ENCODE measurements at regions not wholly inside any gene's neighbourhood (a gene's known extent, or its start where the extent isn't known, plus 50 kb on each side); places are given as distances from the start of the nearest gene placed in this dataset.

GRCh38 chr5:136820848-136821247 lies 455.5 kb upstream of the TRPC7 start (continued):
- TF ChIP-seq CHD7 (IDR thresholded peaks at IDR 0.05; ENCODE audit: insufficient replicate concordance, low read length) (no peak), NANOG (IDR thresholded peaks at IDR 0.05; ENCODE audit: insufficient read depth, low read depth, low read length, poor library complexity, severe bottlenecking) (no peak), EGR1 (IDR thresholded peaks at IDR 0.05; ENCODE audit: borderline replicate concordance, low read depth, low read length) (no peak)

Measured in H1 (cell line).